Tibial nerve (tissue), 4 donors: ENCODE measurements at regions not wholly inside any gene's neighbourhood (a gene's known extent, or its start where the extent isn't known, plus 50 kb on each side); places are given as distances from the start of the nearest gene placed in this dataset.

ENCODE experiments used
- CTCF ChIP-seq, 5 experiments: fragments of 200-600 bp in 3 of 5; fragments of 450-650 bp in 2 of 5; sonication (generic) in 3 of 5; IDR thresholded peaks; one replicate each; pipeline ENCODE4 v1.5.1; 2016 to 2019; ENCODE audit warnings: antibody characterized with exemption in 5 of 5, mild to moderate bottlenecking in 3 of 5, moderate library complexity in 2 of 5
- EP300 ChIP-seq, 2 donors: sonication (generic); formaldehyde crosslinking; IDR thresholded peaks; one replicate each; pipeline ENCODE4 v1.6.1; 2017; ENCODE audit warnings: antibody characterized with exemption in 2 of 2, mild to moderate bottlenecking in 1 of 2
- POLR2A ChIP-seq, 2 donors: fragments of 450-650 bp; IDR thresholded peaks; one replicate each; pipeline ENCODE4 v1.6.1; 2017; ENCODE audit warnings: antibody characterized with exemption in 2 of 2, mild to moderate bottlenecking in 2 of 2, moderate library complexity in 2 of 2

GRCh38 chr3:176697284-176697889 is 499.9 kb downstream of the TBL1XR1 start:
- no peak for TF ChIP-seq CTCF (IDR thresholded peaks at IDR 0.05)
- TF ChIP-seq EP300 (IDR thresholded peaks at IDR 0.05) = no peak
- TF ChIP-seq POLR2A (IDR thresholded peaks at IDR 0.05) = no peak
